AG04450 (cell line): ENCODE measurements at regions not wholly inside any gene's neighbourhood (a gene's known extent, or its start where the extent isn't known, plus 50 kb on each side); places are given as distances from the start of the nearest gene placed in this dataset.

ENCODE experiments used
- CTCF ChIA-PET: fragments of 300-600, 350-600 bp; formaldehyde crosslinking; extraction: SDS; loops from one replicate; lab custom pipeline; 2022; ENCODE audit warnings: antibody characterized with exemption, inconsistent platforms; lab: Charles Lee
- POLR2A ChIA-PET: fragments of 350-600 bp; formaldehyde crosslinking; extraction: SDS; loops from one replicate; lab custom pipeline; 2021; ENCODE audit warnings: antibody characterized with exemption, inconsistent platforms; lab: Yijun Ruan, JAX
- DNase-seq: peaks from one replicate; pipeline ENCODE4 v3.0.0-alpha.2; 2011; ENCODE audit warnings: low read depth, low spot score
- H3K27ac ChIP-seq: one replicate; pipeline ENCODE4 v1.5.1; 2012; ENCODE audit warnings: low read depth, low read length, control low read depth
- H3K27me3 ChIP-seq: one replicate; pipeline ENCODE4 v1.6.0; 2012; ENCODE audit warnings: low read length; ENCODE audit not compliant: control insufficient read depth, insufficient read depth
- H3K4me3 ChIP-seq: 2 replicates; pipeline ENCODE4 v1.5.1; 2011; ENCODE audit warnings: mild to moderate bottlenecking, low read depth, low read length, control low read depth
- H3K9me3 ChIP-seq: 2 replicates; pipeline ENCODE4 v1.5.1; 2012; ENCODE audit warnings: low read length; ENCODE audit not compliant: control insufficient read depth, insufficient read depth
- CTCF ChIP-seq: IDR thresholded peaks from 2 replicates; pipeline ENCODE4 v1.5.1; 2011; ENCODE audit warnings: low read depth, low read length, control low read depth, inconsistent platforms

- ChIA-PET POLR2A (no interaction called here), CTCF (no interaction called here)
- no peak for TF ChIP-seq CTCF
- DNase-seq = no peak
- Histone ChIP-seq H3K27ac (no peak overlapping the region), H3K27me3 (no peaks in the 10 kb centered on the region), H3K4me3 (no peak overlapping the region), H3K9me3 (no peaks in the 10 kb centered on the region; the same call in 1 of the 2 replicates)
These were observed 226.8 kb downstream of the CHD9NB start for GRCh38 chr16:52825892-52826291.

DNA sequence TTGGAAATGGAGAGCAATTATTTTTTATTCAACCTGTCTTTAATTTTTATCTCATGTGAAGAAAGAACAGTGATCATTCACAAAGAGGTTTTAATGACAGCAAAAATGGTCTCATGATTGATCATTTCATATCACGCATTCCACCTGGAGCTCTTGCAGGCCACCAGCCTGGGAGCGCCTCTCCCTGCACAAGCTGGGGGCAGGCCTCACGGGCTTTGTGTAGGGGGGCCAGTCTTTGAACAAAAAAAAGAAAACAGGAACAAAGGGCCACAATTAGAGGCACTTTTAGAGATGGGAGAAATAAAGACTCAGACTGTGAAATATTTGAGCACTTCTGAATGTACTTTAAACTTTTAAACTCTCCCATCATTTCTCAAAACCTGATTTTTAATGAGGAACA is 232.9 kb downstream of the CHD9NB start:
- H3K27ac ChIP-seq = no peak overlapping the region
- CTCF ChIA-PET = no interaction called here
- no peak overlapping the region for H3K4me3 ChIP-seq
- H3K27me3 ChIP-seq = no peaks in the 10 kb centered on the region
- peaks cover 2% of the 10 kb centered on the region for H3K9me3 ChIP-seq
- POLR2A ChIA-PET = no interaction called here
- DNase-seq = no peak
- TF ChIP-seq CTCF = no peak

DNA sequence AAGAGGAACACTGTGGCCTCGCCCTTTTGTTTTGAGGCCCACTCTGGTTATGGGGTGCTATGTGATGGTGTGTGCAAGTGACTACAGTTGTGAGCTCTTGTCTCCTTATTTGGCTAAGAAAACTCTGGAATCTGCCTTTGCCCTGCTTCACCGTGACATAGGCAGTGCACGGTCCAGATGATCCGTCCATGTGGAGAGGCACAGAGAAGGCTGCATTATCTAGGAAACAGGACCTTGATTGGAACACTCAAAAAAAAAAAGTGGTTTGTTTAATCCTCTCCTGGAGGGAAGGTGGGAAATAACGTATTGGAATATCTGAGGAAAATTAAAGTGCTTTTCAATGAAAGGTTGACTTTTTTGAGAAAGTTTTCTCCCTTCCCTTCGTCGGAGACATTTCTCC is 233.3 kb downstream of the CHD9NB start:
- TF ChIP-seq CTCF = no peak
- no peak for DNase-seq
- CTCF ChIA-PET = no interaction called here

GRCh38 chr16:52817696-52818095 is 235.0 kb downstream of the CHD9NB start:
- no peak overlapping the region for H3K27ac ChIP-seq
- no peaks in the 10 kb centered on the region for H3K27me3 ChIP-seq
- H3K9me3 ChIP-seq = peaks cover 2% of the 10 kb centered on the region
- ChIA-PET CTCF (no interaction called here), POLR2A (no interaction called here)
- TF ChIP-seq CTCF = no peak
- DNase-seq = no peak
- no peak overlapping the region for H3K4me3 ChIP-seq

More for the DNA sequence above, 233.3 kb downstream of the CHD9NB start:
- Histone ChIP-seq H3K9me3 (peaks cover 2% of the 10 kb centered on the region), H3K27me3 (no peaks in the 10 kb centered on the region), H3K4me3 (no peak overlapping the region), H3K27ac (no peak overlapping the region)
- POLR2A ChIA-PET = no interaction called here

- H3K27me3 ChIP-seq = no peaks in the 10 kb centered on the region
- no peak overlapping the region for H3K4me3 ChIP-seq
- ChIA-PET POLR2A (no interaction called here), CTCF (no interaction called here)
- TF ChIP-seq CTCF = no peak
- no peak overlapping the region for H3K27ac ChIP-seq
- no peak for DNase-seq
- H3K9me3 ChIP-seq = peaks cover 2% of the 10 kb centered on the region
These were observed 235.7 kb downstream of the CHD9NB start for GRCh38 chr16:52816993-52817392.
